ENCODE measurements at regions not wholly inside any gene's neighbourhood (a gene's known extent, or its start where the extent isn't known, plus 50 kb on each side); places are given as distances from the start of the nearest gene placed in this dataset.
"Not testable (repeated sequence)": the region's sequence is repeated elsewhere in the genome, so short reads cannot be mapped to it uniquely, and the experiment has no call there.

DNA sequence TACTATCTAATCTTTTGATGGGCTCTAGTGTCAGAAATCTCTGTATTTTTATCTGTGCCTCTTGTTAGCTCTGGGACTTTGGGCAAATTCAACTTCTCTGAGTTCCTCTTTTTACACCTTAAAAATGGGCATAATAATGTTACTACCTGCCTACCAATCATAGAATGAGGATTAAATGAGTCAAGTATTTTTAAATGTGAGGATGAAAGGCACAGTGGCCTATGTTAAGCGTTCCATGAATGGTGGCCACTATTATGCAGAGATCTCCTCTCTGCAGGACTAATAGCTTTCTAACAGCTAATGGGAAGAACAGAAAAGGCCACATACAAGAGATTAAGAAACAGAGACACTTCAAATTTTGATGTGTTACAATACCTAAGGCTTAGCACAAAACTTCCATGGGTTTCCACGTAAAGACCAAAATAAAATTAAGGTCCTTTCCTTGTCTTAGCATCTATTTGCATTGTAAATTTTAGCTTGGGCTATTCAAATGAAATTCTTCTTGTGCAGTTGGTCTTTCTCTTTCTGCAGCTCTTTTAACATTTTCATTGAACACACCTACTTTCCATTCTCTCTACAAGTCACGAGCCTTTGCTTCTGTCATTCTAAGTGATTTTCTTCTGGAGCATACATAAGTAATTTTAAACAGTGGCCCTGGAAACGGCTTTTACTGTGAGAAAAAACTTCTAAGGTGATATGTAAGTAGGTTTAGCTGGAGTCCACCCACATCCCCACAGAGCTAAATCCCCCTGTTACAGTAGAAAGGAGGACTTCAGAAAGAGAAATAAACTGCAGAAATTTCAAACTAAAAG, 117.9 kb upstream of the MED14 start:
- no peak for DNase-seq (ENCODE audit: low read depth)

DNA sequence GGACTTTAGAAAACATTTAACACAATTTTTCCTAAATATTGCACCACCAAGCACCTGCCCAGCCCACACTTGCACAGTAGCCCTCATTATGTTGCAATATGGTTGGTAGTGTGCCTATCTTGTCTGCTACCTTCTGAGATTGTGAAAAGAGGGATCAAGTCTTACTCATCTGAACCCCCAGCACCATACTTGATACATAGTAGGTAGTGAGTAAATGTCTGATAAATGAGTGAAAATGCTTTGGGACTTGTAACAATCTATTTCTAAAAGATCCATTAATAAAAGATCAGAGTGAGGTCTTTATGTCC, 118.4 kb upstream of the MED14 start:
- no peak for DNase-seq (ENCODE audit: low read depth)

DNA sequence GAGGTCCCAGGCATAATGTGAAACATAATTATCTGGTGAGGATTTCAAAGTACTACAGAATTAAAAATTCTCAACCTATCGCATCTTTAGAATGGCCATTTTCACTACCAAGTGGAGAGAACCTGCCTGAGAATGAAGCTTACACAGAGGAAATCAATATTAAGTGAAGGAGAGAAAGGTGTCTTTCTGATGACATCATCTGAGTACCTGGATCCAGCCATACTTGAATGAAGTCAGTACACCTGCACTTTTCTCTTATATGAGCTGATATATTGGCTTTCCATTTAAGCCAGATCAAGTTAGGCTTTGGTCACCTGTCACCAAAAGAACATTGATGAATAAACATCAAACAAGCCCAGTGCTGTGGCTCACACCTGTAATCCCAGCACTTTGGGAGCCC, 118.9 kb upstream of the MED14 start:
- no peak for DNase-seq (ENCODE audit: low read depth)

DNA sequence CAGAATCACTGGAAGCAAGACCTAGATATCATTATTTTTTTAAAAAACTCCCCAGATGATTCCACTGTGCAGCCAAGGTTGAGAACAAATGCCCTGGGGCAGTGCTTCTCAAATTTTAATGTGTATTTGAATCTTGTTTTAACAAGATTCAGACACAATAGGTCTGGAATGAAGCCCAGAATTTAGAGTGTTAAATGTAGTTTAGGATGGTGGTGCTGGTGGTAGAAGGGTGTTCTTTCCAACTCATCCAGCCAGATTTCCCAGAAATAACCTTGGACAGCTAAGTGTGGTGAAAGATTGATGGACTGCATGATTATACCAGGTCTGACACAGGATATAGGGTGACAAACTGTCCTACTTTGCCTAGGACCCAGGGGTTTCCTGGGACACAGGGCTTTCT, 120.1 kb upstream of the MED14 start:
- DNase-seq (ENCODE audit: low read depth), result no peak

DNA sequence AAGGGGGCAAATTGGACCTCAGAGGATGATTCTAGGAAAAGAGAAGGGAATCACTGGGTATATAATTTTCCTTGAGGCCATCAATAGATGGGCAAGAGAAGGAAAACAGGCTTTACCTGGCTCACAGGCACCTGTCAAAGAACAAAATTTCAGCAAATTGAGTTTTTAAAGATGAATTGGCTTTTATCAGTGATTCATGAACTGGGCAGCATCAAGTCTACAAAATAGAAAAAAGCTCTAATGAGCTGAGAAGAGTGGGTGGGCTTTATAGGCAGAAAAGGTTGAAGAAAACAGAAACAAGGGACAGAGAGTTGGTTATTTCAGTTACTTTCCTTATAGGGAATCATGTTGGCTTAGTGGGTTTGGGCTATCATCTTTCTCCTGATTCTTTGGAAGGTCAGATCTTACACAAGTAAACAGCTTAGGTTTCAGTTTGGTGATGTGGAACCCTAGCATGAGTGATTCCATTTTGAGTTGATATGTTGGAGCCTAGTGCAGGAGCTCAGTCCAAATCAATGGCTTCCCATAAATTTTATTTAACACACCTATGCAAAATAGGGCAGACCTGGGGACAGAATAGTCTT, 120.7 kb upstream of the MED14 start:
- DNase-seq (ENCODE audit: low read depth), result no peak

DNA sequence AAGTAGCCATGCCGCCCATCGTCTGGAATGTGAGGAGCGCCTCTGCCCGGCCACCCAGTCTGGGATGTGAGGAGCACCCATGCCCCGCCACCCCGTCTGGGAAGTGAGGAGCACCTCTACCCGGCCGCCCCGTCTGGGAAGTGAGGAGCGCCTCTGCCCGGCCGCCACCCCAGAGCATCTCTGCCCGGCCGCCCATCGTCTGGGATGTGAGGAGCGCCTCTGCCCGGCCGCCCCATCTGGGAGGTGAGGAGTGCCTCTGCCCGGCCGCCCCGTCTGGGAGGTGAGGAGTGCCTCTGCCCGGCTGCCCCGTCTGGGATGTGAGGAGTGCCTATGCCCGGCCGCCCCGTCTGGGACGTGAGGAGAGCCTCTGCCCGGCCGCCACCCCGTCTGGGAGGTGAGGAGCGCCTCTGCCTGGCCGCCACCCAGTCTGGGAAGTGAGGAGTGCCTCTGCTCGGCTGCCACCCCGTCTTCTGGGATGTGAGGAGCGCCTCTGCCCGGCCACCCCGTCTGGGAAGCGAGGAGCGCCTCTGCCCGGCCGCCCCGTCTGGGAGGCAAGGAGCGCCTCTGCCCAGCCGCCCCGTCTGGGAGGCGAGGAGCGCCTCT, 126.7 kb upstream of the MED14 start:
- not testable (repeated sequence) for DNase-seq (ENCODE audit: low read depth)

DNA sequence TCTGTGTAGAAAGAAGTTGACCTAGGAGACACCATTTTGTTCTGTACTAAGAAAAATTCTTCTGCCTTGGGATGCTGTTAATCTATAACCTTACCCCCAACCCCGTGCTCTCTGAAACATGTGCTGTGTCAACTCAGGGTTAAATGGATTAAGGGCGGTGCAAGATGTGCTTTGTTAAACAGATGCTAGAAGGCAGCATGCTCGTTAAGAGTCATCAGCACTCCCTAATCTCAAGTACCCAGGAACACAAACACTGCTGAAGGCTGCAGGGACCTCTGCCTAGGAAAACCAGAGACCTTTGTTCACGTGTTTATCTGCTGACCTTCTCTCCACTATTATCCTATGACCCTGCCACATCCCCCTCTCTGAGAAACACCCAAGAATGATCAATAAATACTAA, 127.9 kb upstream of the MED14 start:
- DNase-seq (ENCODE audit: low read depth), result not testable (repeated sequence)

DNA sequence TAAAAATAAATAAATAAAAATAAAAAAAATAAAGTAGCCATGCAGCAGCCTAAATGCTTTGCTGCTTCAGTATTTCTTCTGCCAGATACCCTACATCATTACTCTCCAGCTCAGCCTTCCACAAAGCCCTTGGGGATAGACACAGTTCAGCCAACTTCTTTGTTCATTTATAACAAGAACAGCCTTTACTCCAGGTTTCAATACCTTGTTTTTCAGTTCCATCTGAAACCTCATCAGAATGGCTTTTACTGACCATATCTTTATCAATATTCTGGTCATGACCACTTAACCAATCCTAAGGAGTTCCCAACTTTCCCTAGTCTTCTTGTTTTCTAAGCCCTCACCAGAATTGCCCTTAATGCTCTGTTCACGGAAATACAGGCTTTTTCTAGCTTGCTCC, 128.3 kb upstream of the MED14 start:
- DNase-seq (ENCODE audit: low read depth), result no peak

DNA sequence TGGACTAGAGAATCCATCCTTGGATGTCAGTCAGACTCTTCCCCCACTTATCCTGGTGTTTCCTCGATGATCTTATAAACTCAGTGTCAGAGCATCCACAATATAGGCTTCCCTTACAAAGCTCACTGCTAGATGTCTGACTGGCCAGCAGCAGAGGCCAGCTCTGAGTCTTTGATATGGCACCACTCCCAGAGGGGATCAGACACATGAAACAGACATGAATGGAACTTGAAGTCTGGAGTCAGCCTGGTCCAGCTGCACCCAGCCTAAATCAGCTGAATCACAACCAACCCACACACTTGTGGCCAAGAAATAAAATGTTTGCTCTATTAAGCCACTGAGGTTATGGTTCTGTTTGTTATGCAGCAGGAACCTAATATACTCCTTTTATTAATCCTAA, 129.6 kb upstream of the MED14 start:
- DNase-seq (ENCODE audit: low read depth), result no peak

DNA sequence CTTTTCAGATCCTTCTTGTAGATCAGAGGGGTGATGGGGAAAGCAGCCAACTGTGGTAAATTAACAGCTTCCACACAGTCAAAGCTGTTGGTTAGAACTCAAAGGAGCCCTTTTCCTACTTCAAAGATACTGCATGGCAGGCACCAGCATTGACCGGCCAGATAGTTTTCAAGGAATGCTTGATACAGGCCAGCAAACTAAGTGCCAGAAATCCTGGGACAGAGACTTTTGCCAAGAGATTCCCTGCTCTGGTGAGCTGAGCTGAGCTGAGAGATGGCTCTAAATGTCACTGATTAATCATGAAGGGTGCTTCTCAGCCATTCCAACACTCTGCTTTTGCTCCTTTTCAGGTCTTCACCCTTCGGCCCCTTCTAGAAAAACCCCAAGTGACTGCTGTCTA, 131.6 kb upstream of the MED14 start:
- no peak for DNase-seq (ENCODE audit: low read depth)

DNA sequence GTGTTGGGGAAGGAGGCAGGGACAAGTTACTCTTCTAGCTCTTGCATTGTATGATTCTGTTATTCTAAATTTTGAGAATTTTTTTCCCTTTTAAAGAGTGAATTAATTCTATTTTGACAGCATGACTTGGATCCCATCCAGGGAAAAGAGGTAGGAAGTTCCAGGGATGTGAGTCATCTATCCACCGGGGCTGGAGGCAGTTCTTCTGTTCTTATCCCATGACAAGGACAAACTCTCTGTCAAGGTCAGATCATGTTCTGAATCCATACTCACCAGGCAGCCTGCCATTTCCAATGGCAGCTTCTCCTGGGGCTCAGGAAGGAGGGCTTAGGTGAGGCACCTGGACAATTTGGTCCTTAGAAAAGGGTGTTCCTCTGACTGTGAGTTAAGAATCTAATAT, 132.0 kb upstream of the MED14 start:
- DNase-seq (ENCODE audit: low read depth), result no peak

DNA sequence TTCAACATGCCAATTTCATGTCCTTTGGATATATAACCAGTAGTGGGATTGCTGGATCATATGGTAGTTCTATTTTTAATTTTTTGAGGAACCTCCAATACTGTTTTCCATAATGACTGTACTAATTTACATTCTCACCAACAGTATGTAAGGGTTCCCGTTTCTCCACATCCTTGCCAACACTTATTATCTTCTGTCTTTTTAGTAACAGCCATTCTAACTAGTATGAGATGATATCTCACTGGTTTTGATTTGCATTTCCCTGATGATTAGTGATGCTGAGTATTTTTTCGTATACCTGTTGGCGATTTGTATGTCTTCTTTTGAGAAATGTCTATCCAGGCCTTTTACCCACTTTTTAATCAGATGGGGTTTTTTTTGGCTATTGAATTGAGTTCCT, 133.5 kb upstream of the MED14 start:
- no peak for DNase-seq (ENCODE audit: low read depth)

DNA sequence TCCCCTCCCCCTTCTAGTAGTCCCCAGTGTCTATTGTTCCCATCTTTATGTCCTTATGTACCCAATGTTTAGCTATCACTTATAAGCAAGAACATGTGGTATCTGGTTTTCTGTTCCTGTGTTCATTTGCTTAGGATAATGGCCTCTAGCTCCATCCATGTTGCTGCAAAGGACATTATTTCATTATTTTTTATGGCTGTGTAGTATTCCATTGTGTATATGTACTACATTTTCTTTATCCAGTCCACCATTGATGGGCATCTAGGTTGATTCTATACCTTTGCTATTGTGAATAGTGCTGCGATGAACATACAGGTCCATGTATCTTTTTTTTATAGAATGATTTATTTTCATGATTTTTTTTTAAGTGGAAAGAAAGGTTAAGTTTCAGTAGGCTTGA, 135.6 kb upstream of the MED14 start:
- DNase-seq (ENCODE audit: low read depth), result not testable (repeated sequence)

DNA sequence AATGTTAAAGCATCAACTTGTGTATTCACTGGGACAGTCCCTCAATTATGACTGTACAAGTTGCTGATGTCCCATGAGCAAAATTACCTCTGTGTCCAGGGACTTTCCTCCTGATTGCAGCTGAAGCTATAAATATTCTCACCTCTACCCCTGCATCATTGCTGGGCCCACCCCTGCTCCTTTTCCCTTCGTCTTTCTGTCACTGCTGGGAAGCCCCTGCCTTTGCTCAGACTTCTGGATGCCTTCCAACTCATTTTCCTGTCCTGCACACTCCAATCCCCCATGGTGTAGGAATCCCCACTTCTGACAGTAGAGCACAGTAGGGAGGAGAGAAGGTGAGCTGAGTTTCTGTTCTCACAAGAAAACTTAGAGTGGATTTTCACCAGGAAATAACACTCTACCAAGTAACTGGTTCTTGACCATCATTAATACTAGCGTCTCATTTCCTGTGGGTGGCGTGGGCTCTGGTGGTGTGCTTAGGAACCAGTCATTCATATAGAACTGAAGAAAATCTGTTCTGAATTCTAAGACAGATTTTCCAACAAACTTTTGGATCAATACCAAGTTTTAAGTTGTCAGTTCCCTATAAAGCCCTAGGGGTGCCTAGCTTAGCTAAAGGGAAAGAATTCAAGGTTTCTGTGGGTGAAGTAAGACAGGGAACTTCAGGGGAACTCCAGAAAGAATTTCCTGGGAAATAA, 136.2 kb upstream of the MED14 start:
- DNase-seq (ENCODE audit: low read depth), result peak; percentile 1

DNA sequence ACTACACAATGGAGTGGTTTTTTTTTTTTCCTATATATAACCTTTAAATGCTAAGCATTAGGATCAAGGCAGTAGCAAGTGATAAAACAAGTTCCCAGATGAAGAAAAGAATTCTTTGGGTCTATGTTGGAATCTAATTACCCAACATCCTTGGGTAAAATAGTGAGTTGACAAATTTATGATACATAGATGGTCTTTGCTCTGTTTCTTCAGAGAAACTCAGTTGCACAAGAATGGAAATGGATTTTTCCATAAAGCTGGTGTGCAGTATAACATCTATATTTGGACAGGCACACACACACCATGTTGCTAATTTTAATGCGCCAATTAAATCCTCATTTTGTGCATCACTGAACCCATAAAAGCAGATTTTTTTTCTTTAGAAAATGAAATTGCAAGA, 137.0 kb upstream of the MED14 start:
- DNase-seq (ENCODE audit: low read depth), result no peak

DNA sequence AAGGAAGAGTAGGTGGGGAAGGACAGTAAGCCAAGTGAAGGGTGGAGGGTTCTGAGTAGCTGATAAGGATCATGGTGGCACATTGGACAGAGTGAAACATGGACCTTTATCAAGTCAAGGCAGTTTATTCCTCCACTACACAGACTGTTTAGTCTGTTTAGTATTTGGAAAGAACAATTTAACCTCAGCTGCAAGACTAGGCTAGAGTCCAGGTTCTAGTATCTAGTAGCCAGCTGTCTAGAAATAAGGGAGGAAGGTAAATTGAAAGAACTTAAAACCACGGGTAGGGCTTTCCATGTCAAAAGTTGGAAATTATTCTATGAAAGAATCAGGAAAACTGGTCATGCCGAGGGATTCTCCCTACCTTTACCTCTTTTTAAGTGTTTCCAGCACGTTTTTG, 140.1 kb upstream of the MED14 start:
- DNase-seq (ENCODE audit: low read depth), result no peak

DNA sequence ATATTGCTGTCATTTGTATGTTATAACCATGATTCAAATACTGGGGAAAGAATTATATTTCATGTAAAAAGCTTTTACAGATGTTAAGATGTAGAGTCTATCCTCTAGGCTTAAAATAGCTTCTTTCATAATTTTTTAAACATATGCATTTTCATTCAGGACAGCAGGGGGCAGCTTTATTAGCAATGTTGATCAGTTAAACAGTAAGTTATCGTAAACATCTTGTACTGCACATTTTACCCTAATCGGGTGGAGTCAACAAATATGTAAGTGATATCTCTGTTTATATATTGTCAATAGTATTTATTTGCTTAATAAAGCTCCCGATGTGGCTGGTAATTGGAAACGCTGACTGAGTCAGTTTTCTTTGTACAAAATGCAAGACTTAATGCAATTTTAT, 142.5 kb upstream of the MED14 start:
- no peak for DNase-seq (ENCODE audit: low read depth)

DNA sequence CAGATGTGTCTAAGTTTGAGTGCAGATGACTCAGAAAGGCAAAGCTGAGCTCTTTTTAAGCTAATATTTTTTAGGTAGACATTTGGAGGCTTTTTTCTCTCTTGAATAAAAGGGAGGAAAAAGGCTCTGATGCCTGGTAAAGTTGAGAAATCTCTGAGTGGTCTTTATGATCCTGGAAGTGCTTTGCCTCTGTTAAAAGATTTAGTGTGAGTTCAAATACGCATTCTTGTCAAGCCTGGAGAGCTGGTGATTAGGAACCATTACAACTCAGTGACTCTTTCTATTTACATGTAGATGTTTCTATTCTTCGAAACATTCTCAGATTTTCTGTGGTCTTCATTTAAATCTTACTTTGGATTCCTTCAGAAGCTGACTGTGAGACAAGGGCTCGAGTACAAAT, 143.4 kb upstream of the MED14 start:
- no peak for DNase-seq (ENCODE audit: low read depth)

DNA sequence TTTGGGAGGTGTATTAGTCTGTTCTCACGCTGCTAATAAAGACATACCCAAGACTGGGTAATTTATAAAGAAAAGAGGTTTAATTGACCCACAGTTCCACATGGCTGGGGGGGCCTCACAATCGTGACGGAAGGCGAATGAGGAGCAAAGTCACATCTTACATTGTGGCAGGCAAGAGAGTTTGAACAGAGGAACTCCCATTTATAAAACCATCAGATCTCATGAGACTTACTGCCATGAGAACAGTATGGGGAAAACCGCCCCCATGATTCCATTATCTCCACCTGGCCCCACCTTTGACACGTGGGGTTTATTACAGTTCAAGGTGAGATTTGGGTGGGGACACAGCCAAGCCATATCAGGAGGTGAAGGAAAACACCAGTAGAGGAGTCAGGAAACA, 143.8 kb upstream of the MED14 start:
- DNase-seq (ENCODE audit: low read depth), result not testable (repeated sequence)

DNA sequence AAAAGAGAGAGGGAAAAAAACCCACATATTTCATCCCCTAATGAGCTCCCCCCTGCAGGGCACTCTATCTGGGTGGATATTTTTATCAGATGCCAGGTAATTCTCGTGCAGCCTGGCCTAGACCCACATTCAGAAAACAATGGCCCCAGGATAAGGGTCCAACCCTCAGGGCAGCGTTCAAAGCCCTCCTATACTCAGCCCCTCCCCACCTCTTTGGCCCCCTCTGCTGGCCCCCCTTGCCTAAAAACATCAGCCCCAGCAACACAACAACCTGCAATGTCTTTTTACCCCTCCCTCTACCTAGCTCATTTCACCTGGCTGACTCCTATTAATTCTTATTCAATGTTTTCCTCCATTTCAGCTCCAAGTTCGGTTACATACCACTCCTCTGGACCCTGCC, 145.4 kb upstream of the MED14 start:
- DNase-seq (ENCODE audit: low read depth), result no peak

DNA sequence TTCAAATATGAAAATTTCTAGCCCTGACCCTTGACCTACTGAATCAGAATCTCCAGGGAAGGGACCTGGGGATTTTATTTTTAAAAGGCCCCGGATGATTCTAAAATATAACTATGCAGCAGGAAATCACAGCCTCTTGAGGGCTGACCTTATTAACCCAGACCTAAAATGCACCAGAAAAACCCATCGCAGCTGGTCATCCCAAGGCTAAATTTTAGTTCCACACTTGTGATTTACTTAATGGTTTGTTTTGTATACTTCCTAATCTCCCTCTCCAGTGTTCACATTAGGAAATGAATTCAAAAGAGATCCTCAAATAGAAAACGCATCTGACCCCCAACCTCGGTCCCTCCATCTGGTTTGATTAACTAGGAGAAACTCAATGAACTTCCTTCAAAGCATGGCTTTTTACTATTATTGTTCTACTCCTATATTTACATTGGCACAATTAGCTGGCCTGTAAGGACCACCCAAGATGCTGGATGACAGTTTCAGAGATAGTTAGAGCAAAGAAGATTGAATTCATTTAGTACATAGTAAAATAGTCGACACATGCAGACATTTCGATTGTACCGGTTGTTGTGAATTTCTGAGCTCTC, 147.8 kb upstream of the MED14 start:
- no peak for DNase-seq (ENCODE audit: low read depth)

DNA sequence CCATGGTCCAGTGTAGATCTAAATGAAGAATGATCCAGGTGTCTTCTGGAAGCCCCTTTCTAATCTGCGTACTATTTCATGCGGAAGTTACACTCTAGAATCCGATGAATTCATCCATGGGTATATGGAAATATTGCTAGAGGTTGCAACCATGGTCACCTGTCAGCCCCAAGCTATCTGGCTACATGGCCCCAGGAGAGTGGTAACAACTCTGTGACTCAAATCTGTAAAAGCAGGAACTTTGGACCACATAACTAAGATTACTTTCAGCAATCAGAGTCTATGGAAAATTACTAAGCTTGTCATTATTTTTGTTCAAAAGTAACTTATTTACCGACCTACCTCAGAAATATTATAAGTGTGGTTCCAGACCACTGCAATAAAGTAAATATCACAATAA, 150.6 kb upstream of the MED14 start:
- no peak for DNase-seq (ENCODE audit: low read depth)

DNA sequence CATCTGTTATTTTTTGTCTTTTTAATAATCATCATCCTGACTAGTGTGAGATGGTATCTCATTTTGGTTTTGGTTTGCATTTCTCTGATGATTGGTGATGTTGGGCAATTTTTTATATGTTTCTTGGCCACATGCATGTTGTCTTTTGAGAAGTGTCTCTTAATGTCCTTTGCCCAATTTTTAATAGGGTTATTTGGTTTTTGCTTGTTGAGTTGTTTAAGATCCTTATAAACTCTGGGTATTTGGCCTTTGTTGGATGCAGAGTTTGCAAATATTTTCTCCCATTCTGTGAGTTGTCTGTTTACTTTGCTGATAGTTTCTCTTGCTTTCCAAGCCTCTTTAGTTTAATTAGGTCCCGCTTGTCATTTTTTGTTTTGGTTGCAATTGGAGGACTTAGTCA, 152.1 kb upstream of the MED14 start:
- no peak for DNase-seq (ENCODE audit: low read depth)

Data from activated T-cell treated with anti-CD3 and anti-CD28 coated beads for 48 hours (primary cell).